GM18907 (cell line): ENCODE measurements at regions not wholly inside any gene's neighbourhood (a gene's known extent, or its start where the extent isn't known, plus 50 kb on each side); places are given as distances from the start of the nearest gene placed in this dataset.
"Not testable (repeated sequence)": the region's sequence is repeated elsewhere in the genome, so short reads cannot be mapped to it uniquely, and the experiment has no call there.

ENCODE experiments used
- ATAC-seq: cut with Tn5 transposase; IDR thresholded peaks from one replicate; pipeline ENCODE4 v1.9.1; 2021; ENCODE audit warnings: mild to moderate bottlenecking, moderate library complexity; ENCODE audit not compliant: unreplicated experiment

DNA sequence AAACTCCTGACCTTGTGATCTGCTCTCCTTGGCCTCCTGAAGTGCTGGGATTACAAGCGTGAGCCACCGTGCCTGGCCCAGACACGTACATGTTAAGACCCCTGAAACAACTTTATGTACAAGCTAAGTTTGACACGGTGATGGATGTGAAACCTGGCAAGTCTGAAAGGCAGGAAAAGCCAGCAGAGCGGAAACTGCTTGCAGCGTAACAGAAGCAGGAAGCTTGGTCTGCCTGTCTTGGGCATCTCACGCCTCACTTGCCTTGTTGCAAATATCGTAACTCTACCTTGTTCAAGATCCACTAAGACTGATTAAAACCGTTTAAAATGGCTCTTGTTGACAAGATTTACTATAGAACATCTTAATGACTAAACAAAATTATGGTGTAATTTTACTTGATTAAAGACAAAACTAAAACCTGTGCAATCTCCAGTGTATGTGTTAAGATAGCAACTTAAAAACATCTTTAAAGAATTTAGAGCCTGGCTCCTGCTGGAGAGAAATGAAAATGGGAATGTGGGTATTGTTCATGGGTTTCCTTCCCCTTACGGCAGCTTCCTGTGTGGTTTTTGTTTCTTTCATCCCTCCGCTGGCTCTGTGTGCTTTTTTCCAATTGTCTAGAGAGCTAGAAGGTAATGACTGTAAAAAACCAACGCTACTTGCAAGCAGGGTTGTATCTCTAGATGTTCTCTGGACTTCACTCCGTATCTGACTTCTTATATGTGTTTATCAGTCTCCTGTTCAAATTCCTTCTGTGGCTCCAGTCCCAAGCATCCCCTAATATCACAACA is 477.6 kb downstream of the XYLT1 start:
- no peak for ATAC-seq

- no peak for ATAC-seq
These were observed 475.9 kb downstream of the XYLT1 start for GRCh38 chr16:16994831-16995230.

GRCh38 chr16:16996827-16997226 is 473.9 kb downstream of the XYLT1 start:
- no peak for ATAC-seq

- ATAC-seq: no peak
These were observed 473.4 kb downstream of the XYLT1 start for GRCh38 chr16:16997349-16997748.

DNA sequence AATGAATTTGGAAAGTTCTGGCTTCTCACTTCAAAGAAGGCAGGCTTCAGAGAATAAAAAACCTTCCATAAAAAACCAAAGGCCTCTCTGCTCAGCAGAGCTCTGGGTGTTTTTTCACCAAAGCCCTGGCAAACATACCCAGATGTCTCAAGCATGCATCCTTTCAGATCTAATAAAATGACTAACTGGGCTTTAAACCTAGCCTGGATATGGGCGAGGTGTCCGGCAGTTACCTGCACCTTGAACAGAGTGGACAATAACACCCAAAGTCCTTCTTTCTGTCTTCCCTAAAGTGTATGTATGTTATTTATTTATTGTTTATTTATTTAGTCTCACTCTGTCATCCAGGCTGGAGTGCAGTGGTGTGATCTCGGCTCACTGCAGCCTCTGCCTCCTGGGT is 469.3 kb downstream of the XYLT1 start:
- no peak for ATAC-seq

GRCh38 chr16:17002565-17002964 is 468.2 kb downstream of the XYLT1 start:
- ATAC-seq: no peak

- ATAC-seq: not testable (repeated sequence)
These were observed 464.8 kb downstream of the XYLT1 start for GRCh38 chr16:17005963-17006362.

DNA sequence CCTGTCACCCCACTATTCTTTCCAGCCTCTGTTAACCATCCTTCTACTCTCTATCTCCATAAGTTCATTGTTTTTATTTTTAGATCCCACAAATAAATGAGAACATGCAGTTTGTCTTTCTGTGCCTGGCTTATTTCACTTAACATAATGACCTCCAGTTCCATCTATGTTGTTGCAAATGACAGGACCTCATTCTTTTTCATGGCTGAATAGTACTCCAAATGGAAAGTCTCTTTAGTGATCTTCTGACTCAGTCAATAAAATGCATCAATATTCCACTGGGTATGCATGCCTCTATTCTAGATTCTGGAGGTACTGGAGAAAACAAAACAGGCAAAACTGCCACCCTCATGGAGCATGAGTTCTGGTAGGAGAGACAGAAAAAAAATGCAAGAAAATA is 459.0 kb downstream of the XYLT1 start:
- no peak for ATAC-seq

- ATAC-seq: no peak
These were observed 457.7 kb downstream of the XYLT1 start for GRCh38 chr16:17013038-17013437.

GRCh38 chr16:17014484-17015121 is 456.2 kb downstream of the XYLT1 start:
- ATAC-seq: no peak

GRCh38 chr16:17015702-17016101 is 455.1 kb downstream of the XYLT1 start:
- ATAC-seq: no peak

DNA sequence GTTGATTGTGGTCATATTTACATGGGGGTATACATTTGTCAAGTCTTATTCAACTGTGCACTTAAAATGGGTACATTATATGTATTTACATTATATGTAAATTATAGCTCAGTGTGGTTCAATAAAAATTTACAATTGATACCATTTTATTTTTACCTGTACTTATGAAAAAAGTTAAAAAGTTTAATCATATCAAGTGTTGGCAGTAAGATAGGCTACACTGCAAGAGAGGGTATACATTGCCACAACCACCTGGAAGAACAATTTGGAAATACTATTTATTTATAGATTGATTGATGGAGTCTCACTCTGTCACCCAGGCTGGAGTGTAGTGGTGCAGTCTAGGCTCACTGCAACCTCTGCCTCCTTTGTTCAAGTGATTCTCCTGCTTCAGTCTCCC is 453.3 kb downstream of the XYLT1 start:
- ATAC-seq: no peak

GRCh38 chr16:17018585-17018939 is 452.2 kb downstream of the XYLT1 start:
- no peak for ATAC-seq

DNA sequence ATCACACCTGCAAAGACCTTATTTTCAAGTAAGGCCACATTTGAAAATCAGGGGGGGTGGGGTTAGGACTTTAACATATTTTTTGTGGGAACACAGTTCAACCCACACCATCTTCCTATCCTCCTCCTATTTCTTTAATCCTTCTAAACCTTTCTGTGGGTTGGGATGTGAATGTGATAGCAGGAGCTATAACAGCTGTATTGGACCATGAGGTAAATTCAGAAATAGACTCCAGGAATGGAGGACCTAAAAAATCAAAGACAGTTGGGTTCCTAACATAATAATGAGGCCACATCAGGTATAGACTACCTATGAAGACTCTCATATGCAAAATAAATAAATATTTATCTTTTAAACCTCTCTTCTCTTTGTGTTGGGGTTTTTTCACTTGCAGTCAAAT is 451.4 kb downstream of the XYLT1 start:
- ATAC-seq: no peak

DNA sequence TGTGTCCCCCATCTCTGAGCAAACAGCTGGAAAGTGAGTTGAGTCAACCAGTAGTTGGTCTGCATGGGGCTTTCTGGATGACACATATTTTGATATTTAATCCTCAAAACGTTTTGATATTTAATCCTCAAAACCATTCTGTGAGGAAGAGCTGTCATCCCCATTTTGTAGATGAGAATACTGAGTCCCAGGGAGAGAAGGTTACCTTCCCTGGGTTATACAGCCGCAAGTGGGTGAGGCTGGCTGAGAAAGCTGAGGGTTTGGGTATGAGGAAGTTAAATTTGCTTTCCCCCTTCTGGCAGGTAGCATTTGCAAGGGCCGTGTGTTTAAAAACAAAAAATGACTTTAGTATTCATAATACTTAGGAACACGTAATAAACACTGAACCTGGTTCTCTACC is 447.2 kb downstream of the XYLT1 start:
- ATAC-seq: no peak

DNA sequence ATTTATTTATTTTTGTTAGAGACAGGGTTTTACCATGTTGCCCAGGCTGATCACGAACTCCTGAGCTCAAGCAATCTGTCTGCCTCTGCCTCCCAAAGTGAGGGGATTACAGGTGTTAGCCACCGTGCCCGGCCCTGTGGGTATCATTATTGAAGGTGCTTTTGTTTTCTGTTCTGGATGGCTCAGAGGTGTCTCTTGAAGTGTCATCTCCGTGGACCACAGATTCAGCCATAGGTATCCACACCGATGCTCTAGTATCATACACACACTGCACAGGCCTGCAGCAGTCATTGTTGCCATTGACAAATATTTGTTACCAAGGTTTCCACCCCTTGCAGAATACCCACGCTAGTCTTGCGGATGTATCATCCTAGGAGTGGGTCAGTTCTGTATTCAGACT is 446.2 kb downstream of the XYLT1 start:
- no peak for ATAC-seq

DNA sequence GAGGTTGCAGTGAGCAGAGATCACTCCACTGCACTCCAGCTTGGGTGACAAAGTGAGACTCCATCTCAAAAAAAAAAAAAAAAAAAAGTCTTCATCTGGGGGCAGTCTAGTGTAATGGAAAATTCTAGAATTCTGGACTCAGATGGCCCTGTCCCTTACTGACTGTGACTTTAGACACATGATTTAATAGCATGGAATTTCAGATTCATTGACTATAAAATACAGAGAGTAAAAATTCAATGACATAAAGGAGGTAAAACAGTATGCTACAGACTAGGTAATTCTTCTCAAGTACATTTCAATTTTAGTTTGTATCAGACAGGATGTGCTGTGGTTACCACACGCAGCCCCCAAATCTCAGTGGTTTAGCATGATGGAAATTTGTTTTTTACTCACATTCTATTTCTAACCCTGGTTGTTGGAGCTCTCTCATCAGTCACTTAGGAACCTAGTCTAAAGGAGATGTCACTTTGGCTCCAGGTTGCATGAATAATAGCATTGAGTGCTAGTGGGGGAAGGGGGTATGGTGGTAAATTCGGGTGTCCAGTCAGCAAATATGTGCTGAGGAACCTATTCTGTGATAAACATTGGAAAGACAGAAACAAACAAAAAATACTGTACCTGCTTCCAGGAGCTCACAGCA is 444.0 kb downstream of the XYLT1 start:
- peak; percentile 77 for ATAC-seq

- peak; percentile 74 for ATAC-seq
These were observed 443.2 kb downstream of the XYLT1 start for GRCh38 chr16:17027488-17028129.

- ATAC-seq: no peak
These were observed 441.0 kb downstream of the XYLT1 start for GRCh38 chr16:17029602-17030350.

DNA sequence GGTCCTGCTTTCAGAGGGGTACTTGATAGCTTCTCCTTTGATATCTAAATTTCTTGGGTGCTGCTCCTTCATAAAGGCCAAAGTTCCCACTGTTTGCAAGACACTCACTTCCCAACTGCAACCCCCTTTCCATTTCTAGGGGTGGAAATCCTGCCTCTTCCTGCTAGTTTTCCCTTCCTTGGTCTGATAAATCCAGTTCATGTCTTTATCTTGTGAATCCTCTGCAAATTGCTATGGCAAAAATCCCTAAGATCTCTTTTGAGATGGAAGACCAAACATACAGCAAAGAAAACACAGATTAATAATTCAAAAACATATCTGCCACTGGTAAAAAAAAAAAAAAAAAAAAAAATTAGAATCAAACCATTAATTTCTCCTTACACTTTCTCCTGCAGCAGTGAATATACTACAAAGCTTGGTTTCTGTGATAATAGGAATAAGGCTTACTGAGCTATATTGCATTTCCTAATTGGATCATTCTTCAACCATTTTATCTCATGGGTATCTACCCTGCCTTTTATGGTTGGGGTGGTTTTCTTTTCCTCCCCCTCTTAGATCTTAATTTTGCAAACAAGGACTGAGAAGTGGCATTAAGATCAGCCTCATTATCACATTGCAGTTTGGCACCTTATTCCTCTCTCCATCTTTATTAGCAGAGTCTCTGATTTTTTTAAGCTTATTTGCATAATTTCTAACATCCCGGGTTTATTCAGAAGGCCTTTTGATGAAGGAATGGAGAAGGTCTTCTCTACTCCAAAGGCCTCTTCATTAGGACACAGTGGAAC is 439.1 kb downstream of the XYLT1 start:
- ATAC-seq: no peak
